Breast epithelium (tissue), 4 donors: ENCODE measurements at regions not wholly inside any gene's neighbourhood (a gene's known extent, or its start where the extent isn't known, plus 50 kb on each side); places are given as distances from the start of the nearest gene placed in this dataset.

Experiments
- DNase-seq, 2 donors: peaks; one replicate each; pipeline ENCODE4 v3.0.0-alpha.2; 2019; ENCODE audit warnings: low spot score in 2 of 2
- H3K27ac ChIP-seq, 2 donors: fragments of 200-600 bp; sonication (generic) in 1 of 2; one replicate each; pipeline ENCODE4 v1.5.1; 2016 to 2019; ENCODE audit warnings: mild to moderate bottlenecking in 1 of 2
- H3K27me3 ChIP-seq, 2 donors: fragments of 200-600 bp; sonication (generic) in 1 of 2; one replicate each; pipeline versions ENCODE4 v1.5.1 to v1.6.0; 2017 to 2019; ENCODE audit warnings: control low read depth in 1 of 2, mild to moderate bottlenecking in 1 of 2
- H3K36me3 ChIP-seq: fragments of 200-600 bp; one replicate; pipeline ENCODE4 v1.5.1; 2019
- H3K4me1 ChIP-seq, 2 donors: fragments of 200-600 bp; sonication (generic); one replicate each; pipeline ENCODE4 v1.5.1; 2016 to 2019; ENCODE audit warnings: control low read depth in 1 of 2
- H3K4me3 ChIP-seq, 3 donors: fragments of 200-600 bp; sonication (generic); 1 replicate in 2 of 3; 2 replicates in 1 of 3; pipeline ENCODE4 v1.5.1; 2016 to 2019; ENCODE audit warnings: mild to moderate bottlenecking in 3 of 3, moderate library complexity in 2 of 3
- H3K9me3 ChIP-seq, 2 donors: fragments of 200-600 bp; sonication (generic) in 1 of 2; one replicate each; pipeline ENCODE4 v1.5.1; 2016 to 2019; ENCODE audit warnings: control low read depth in 1 of 2
- POLR2A ChIP-seq: fragments of 450-650 bp; IDR thresholded peaks from one replicate; pipeline ENCODE4 v1.6.1; 2016; ENCODE audit warnings: antibody characterized with exemption, mild to moderate bottlenecking, moderate library complexity
- POLR2AphosphoS5 ChIP-seq, 3 donors: sonication (generic); formaldehyde crosslinking; IDR thresholded peaks; one replicate each; pipeline ENCODE4 v1.6.1; 2017; ENCODE audit warnings: antibody characterized with exemption in 3 of 3
- intact Hi-C: fragments of 100-400 bp; cut with DNase I; formaldehyde crosslinking; loops from one replicate; pipeline ENCODE4 v1.15.1; 2023; ENCODE audit warnings: low total_unique reads
- TF ChIP-seq, protein P1 (sequence below), 3 donors: fragments of 450-650 bp; IDR thresholded peaks; one replicate each; pipeline ENCODE4 v1.5.1; 2016 to 2017; ENCODE audit warnings: antibody characterized with exemption in 3 of 3, mild to moderate bottlenecking in 3 of 3, moderate library complexity in 3 of 3

DNA sequence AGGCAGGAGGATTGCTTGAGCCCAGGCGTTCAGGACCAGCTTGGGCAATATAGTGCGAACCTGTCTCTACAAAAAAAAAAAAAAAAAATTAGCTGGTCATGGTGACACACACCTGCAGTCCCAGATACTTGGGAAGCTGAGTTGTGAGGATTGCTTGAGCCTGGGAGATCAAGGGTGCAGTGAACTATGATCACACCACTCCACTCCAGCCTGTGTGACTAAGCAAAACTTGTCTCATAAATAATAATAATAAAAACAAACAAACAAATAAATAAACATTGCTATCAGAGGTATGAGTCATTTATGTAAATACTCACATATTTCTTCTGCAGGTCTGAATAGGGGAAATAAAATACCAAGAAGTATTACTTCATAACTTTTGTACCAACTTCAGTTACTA lies 1372.7 kb upstream of the AGA start:
- Histone ChIP-seq H3K27ac (no peak overlapping the region), H3K9me3 (no peaks in the 10 kb centered on the region), H3K4me3 (no peak overlapping the region), H3K27me3 (no peaks in the 10 kb centered on the region), H3K36me3 (no peaks in the 10 kb centered on the region), H3K4me1 (no peaks in the 10 kb centered on the region)
- TF ChIP-seq POLR2AphosphoS5 (IDR thresholded peaks at IDR 0.05): no peak
- TF ChIP-seq, protein P1, sequence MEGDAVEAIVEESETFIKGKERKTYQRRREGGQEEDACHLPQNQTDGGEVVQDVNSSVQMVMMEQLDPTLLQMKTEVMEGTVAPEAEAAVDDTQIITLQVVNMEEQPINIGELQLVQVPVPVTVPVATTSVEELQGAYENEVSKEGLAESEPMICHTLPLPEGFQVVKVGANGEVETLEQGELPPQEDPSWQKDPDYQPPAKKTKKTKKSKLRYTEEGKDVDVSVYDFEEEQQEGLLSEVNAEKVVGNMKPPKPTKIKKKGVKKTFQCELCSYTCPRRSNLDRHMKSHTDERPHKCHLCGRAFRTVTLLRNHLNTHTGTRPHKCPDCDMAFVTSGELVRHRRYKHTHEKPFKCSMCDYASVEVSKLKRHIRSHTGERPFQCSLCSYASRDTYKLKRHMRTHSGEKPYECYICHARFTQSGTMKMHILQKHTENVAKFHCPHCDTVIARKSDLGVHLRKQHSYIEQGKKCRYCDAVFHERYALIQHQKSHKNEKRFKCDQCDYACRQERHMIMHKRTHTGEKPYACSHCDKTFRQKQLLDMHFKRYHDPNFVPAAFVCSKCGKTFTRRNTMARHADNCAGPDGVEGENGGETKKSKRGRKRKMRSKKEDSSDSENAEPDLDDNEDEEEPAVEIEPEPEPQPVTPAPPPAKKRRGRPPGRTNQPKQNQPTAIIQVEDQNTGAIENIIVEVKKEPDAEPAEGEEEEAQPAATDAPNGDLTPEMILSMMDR (IDR thresholded peaks at IDR 0.05): no peak
- TF ChIP-seq POLR2A: no peak
- intact Hi-C loops: no loop called here
- no peak for DNase-seq

DNA sequence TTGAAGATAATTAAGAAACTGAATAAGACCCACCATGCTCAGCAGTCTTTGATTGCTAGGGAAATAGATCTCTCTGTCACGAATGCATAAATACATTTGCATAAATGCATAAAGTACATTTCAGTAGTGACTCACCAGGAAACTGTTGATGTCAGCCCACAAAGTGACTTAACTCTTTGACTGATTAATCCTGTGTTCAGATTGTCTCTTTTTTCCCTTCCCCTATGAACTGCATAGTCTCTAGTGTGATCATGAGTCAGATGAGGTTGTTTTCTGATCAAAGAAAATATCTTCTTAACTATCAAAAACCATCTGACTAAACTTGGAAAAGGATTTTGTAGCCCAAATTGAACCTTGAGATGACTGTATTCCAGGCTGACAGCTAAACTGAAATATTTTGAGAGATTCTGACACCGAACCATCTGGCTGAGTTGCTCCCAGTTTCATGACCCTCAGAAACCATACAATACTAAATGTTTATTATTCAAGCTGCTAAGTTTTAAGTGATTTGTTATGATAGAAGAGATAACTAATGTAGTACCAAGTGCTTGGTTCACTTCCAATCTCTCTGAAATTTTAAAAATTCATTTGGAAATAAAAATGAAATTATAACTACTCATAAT lies 1381.5 kb upstream of the AGA start:
- H3K4me3 ChIP-seq: no peak overlapping the region
- H3K4me1 ChIP-seq: no peaks in the 10 kb centered on the region
- no peak overlapping the region for H3K27ac ChIP-seq
- TF ChIP-seq, protein P1 (IDR thresholded peaks at IDR 0.05): no peak
- TF ChIP-seq POLR2A (no peak), POLR2AphosphoS5 (IDR thresholded peaks at IDR 0.05) (no peak)
- H3K36me3 ChIP-seq: no peaks in the 10 kb centered on the region
- no peaks in the 10 kb centered on the region for H3K9me3 ChIP-seq
- H3K27me3 ChIP-seq: no peaks in the 10 kb centered on the region
- no peak for DNase-seq
- intact Hi-C loops: no loop called here

DNA sequence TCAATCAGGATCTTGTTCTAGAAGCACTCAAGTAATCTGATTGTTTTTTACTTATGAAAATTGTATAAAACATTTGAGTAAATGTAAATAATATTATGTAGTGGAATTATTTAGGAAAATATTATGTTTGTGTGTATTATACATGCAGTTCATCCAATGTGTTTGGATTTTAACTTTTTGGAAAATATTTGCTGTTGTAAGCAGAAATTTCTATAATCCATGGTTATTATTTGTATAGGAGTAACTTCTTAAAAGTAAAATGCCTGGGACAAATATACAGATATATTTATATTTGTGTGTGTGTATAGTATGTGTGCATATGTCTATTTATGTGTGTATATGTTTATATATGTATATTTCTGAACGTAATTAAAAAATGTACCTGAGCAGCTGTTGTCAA lies 1394.6 kb upstream of the AGA start:
- Histone ChIP-seq H3K4me3 (no peak overlapping the region), H3K4me1 (no peaks in the 10 kb centered on the region), H3K27me3 (no peaks in the 10 kb centered on the region), H3K9me3 (no peaks in the 10 kb centered on the region), H3K36me3 (no peaks in the 10 kb centered on the region), H3K27ac (no peak overlapping the region)
- DNase-seq: no peak
- TF ChIP-seq POLR2AphosphoS5 (IDR thresholded peaks at IDR 0.05) (no peak), POLR2A (no peak)
- TF ChIP-seq, protein P1 (IDR thresholded peaks at IDR 0.05): no peak
- intact Hi-C loops: no loop called here

DNA sequence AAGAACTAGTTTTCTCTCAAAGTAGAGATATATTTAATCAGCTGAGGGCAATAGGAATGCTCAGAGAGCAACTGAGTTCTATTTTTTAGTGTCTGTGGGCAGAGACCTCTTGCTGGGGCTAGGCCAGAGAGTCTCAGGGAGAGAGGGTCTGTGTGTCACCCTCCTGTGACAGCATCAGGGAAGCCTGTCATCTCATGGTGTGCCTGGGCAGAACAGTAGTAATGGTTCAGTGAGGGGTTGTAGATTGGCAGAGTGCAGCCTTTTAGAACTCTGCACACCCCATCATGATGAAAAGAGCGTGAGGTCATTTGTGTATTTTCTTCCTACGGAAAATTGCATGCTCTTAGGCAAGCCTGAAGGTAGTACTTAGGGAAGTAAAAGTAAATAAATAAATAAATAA lies 1396.5 kb upstream of the AGA start:
- DNase-seq: no peak
- Histone ChIP-seq H3K27ac (no peak overlapping the region), H3K36me3 (no peaks in the 10 kb centered on the region), H3K9me3 (peaks cover 0 to 2% of the 10 kb centered on the region in 2 donors), H3K27me3 (no peaks in the 10 kb centered on the region), H3K4me3 (no peak overlapping the region), H3K4me1 (no peaks in the 10 kb centered on the region)
- TF ChIP-seq POLR2A (no peak), POLR2AphosphoS5 (IDR thresholded peaks at IDR 0.05) (no peak)
- TF ChIP-seq, protein P1 (IDR thresholded peaks at IDR 0.05): no peak
- intact Hi-C loops: no loop called here

DNA sequence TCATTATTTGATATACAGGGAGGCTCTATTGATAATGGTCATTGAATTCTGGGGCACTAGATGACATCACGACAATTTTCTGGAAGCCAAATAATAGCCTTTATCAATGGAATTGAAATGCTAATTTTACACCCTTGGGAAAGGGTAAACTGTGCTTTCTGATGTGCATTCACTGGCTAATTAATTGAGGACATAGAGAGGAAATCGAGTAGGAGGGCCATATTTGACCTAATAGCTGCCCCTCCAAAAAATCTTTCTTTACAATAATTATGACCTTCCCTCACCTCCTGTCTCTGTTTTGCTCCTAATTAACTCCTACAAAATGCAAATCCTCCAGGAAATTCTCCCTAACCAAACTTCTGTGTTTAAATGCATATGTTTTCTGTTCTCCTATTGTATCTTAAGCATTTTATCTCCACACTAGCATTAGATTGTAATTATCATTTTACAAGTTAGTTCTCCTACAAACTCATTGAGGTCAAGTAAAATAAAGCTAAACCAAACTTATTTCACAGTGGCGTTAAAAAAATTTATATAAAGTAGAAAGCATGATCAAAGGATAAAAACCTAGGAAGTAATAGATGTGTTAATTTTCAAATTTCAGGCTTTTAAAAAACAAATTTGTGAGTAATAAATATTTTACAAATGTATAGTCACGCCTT lies 1414.0 kb upstream of the AGA start:
- Histone ChIP-seq H3K27me3 (no peaks in the 10 kb centered on the region), H3K27ac (no peak overlapping the region), H3K9me3 (no peaks in the 10 kb centered on the region), H3K4me1 (no peaks in the 10 kb centered on the region), H3K36me3 (no peaks in the 10 kb centered on the region), H3K4me3 (no peak overlapping the region)
- TF ChIP-seq POLR2AphosphoS5 (IDR thresholded peaks at IDR 0.05) (no peak), POLR2A (no peak)
- TF ChIP-seq, protein P1 (IDR thresholded peaks at IDR 0.05): no peak
- no peak for DNase-seq
- intact Hi-C loops: no loop called here
